PC-3 (cell line): ENCODE measurements at regions not wholly inside any gene's neighbourhood (a gene's known extent, or its start where the extent isn't known, plus 50 kb on each side); places are given as distances from the start of the nearest gene placed in this dataset.

ENCODE experiments used
- ATAC-seq: fragments of 200-7000 bp; cut with Tn5 transposase; 2 replicates; pipeline ENCODE4 v1.9.1; 2020; ENCODE audit warnings: mild to moderate bottlenecking, moderate library complexity
- BruUV-seq: library from RNA; stranded (reverse); fragments of 400-500 nt; replicated peaks from 2 replicates; lab custom pipeline; 2021; lab: Mats Ljungman, UMichigan
- CTCF ChIA-PET: fragments of 300-600 bp; sonication (Branson Sonifier 250); formaldehyde crosslinking; loops from one replicate; lab custom pipeline; 2022; ENCODE audit warnings: antibody characterized with exemption; lab: Charles Lee
- POLR2A ChIA-PET: fragments of 300-600 bp; sonication (Branson Sonifier 250); formaldehyde crosslinking; loops from one replicate; lab custom pipeline; 2022; ENCODE audit warnings: antibody characterized with exemption; ENCODE audit not compliant: unreplicated experiment; lab: Charles Lee
- DNase-seq: peaks from one replicate; pipeline ENCODE4 v3.0.0-alpha.2; 2015
- H2AFZ ChIP-seq: fragments of 300-600 bp; sonication (generic); 2 replicates; pipeline ENCODE4 v1.6.0; 2016; ENCODE audit warnings: antibody characterized with exemption, low read length
- H3F3A ChIP-seq: fragments of 300-600 bp; sonication (generic); one replicate; pipeline ENCODE4 v1.6.0; 2017; ENCODE audit warnings: antibody characterized with exemption, low read length, control low read depth, mild to moderate bottlenecking; ENCODE audit not compliant: unreplicated experiment
- H3K27ac ChIP-seq: fragments of 300-600 bp; sonication (generic); 2 replicates; pipeline ENCODE4 v1.5.1; 2016; ENCODE audit warnings: mild to moderate bottlenecking, low read length
- H3K27me3 ChIP-seq: fragments of 300-600 bp; sonication (generic); 2 replicates; pipeline ENCODE4 v1.6.1; 2016; ENCODE audit warnings: low read length, mixed read lengths
- H3K36me3 ChIP-seq: fragments of 300-600 bp; sonication (generic); 2 replicates; pipeline ENCODE4 v1.6.1; 2016; ENCODE audit warnings: low read depth, mixed run types, low read length, mixed read lengths
- H3K4me1 ChIP-seq: fragments of 300-600 bp; sonication (generic); 2 replicates; pipeline ENCODE4 v1.5.1; 2016; ENCODE audit warnings: low read length; ENCODE audit not compliant: insufficient read depth
- H3K4me2 ChIP-seq: fragments of 300-600 bp; sonication (generic); 2 replicates; pipeline ENCODE4 v1.6.0; 2016; ENCODE audit warnings: low read length
- H3K4me3 ChIP-seq: fragments of 300-600 bp; sonication (generic); 2 replicates; pipeline ENCODE4 v1.5.1; 2016; ENCODE audit warnings: mild to moderate bottlenecking, low read length, mixed read lengths
- H3K79me2 ChIP-seq: fragments of 300-600 bp; sonication (generic); 2 replicates; pipeline ENCODE4 v1.6.1; 2017; ENCODE audit warnings: low read length, mixed read lengths
- H3K9ac ChIP-seq: fragments of 300-600 bp; sonication (generic); 2 replicates; pipeline ENCODE4 v1.6.0; 2016; ENCODE audit warnings: mild to moderate bottlenecking, low read length
- H3K9me2 ChIP-seq: fragments of 300-600 bp; sonication (generic); replicated peaks from 2 replicates; pipeline ENCODE4 v1.6.1; 2016; ENCODE audit warnings: mixed run types, low read length, mixed read lengths
- H3K9me3 ChIP-seq: fragments of 300-600 bp; sonication (generic); 2 replicates; pipeline ENCODE4 v1.6.1; 2016; ENCODE audit warnings: low read length, mixed read lengths
- H4K20me1 ChIP-seq: fragments of 300-600 bp; sonication (generic); 2 replicates; pipeline ENCODE4 v1.6.1; 2016; ENCODE audit warnings: low read length, mixed read lengths
- CTCF ChIP-seq: fragments of 300-600 bp; sonication (generic); conservative IDR thresholded peaks from 2 replicates; pipeline ENCODE4 v1.5.1; 2017; ENCODE audit warnings: antibody characterized with exemption, low read depth, mild to moderate bottlenecking, low read length
- EZH2 ChIP-seq: fragments of 300-600 bp; sonication (generic); IDR thresholded peaks from one replicate; pipeline ENCODE4 v1.6.1; 2017; ENCODE audit warnings: antibody characterized with exemption, mild to moderate bottlenecking, low read length; ENCODE audit not compliant: unreplicated experiment
- EZH2phosphoT487 ChIP-seq: fragments of 300-600 bp; sonication (generic); IDR thresholded peaks from 2 replicates; pipeline ENCODE4 v1.6.1; 2018; ENCODE audit warnings: mild to moderate bottlenecking, antibody characterized with exemption, low read length, borderline replicate concordance
- intact Hi-C: fragments of 100-400 bp; cut with micrococcal nuclease; formaldehyde crosslinking; loops from 2 replicates; pipeline ENCODE4 v1.9.0; 2023

- ChIA-PET POLR2A (no interaction called here), CTCF (no interaction called here)
Measured at GRCh38 chr5:62041156-62041756, 264.8 kb upstream of the KIF2A start.

GRCh38 chr5:62042007-62042406 is 264.0 kb upstream of the KIF2A start:
- no peak for TF ChIP-seq EZH2phosphoT487
- TF ChIP-seq EZH2, result no peak
- TF ChIP-seq CTCF, result no peak
- Histone ChIP-seq H3K4me1 (no peaks in the 10 kb centered on the region), H4K20me1 (no peaks in the 10 kb centered on the region), H2AFZ (no peak overlapping the region), H3K27ac (no peak overlapping the region), H3K27me3 (peaks cover 13% of the 10 kb centered on the region; the same call in 1 of the 2 replicates), H3K9me2 (no peaks in the 10 kb centered on the region), H3F3A (no peaks in the 10 kb centered on the region), H3K4me2 (no peak overlapping the region), H3K9me3 (no peaks in the 10 kb centered on the region), H3K36me3 (no peaks in the 10 kb centered on the region), H3K79me2 (no peaks in the 10 kb centered on the region), H3K4me3 (no peak overlapping the region), H3K9ac (no peak overlapping the region)
- DNase-seq (no peak), ATAC-seq (no peak)
- BruUV-seq, result no TSS peak
- POLR2A ChIA-PET, result no interaction called here
- CTCF ChIA-PET, result no interaction called here
- intact Hi-C loops, result no loop called here

More at GRCh38 chr5:62041156-62041756, 264.8 kb upstream of the KIF2A start:
- Histone ChIP-seq H3K36me3 (no peaks in the 10 kb centered on the region), H3K4me2 (no peak overlapping the region), H3K4me3 (no peak overlapping the region), H3K9ac (no peak overlapping the region), H3K9me2 (no peaks in the 10 kb centered on the region), H4K20me1 (no peaks in the 10 kb centered on the region), H3K79me2 (no peaks in the 10 kb centered on the region), H3K4me1 (no peaks in the 10 kb centered on the region), H2AFZ (no peak overlapping the region), H3K9me3 (no peaks in the 10 kb centered on the region), H3K27me3 (peaks cover 13% of the 10 kb centered on the region; the same call in 1 of the 2 replicates), H3F3A (no peaks in the 10 kb centered on the region), H3K27ac (no peak overlapping the region)
- ATAC-seq (no peak), DNase-seq (no peak)
- intact Hi-C loops, result no loop called here
- BruUV-seq, result no TSS peak
- no peak for TF ChIP-seq EZH2
- no peak for TF ChIP-seq CTCF
- TF ChIP-seq EZH2phosphoT487, result no peak
